ENCODE measurements at regions not wholly inside any gene's neighbourhood (a gene's known extent, or its start where the extent isn't known, plus 50 kb on each side); places are given as distances from the start of the nearest gene placed in this dataset.
A peak's percentile ranks its signal among the peaks of the same experiment; 100 is the strongest.

DNA sequence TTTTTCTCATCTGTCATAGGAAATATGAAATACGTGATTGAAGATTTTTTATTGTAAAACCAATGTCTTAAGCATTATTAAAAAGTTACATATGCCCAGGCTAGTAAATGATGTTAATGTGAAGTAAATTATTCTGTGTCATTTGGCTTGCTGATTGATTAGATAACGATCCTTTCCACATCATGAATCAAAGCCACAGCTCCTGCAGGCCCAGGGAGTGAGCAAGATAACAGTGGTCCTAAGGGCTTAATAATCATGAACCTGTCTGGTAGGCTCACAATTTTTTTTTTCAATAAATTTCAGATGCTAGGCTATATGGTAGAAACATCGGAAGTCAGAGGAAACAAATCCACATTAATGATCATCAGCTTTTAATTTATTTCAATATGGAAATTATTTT is 269.0 kb upstream of the SLC10A2 start:
- TF ChIP-seq, protein P1, sequence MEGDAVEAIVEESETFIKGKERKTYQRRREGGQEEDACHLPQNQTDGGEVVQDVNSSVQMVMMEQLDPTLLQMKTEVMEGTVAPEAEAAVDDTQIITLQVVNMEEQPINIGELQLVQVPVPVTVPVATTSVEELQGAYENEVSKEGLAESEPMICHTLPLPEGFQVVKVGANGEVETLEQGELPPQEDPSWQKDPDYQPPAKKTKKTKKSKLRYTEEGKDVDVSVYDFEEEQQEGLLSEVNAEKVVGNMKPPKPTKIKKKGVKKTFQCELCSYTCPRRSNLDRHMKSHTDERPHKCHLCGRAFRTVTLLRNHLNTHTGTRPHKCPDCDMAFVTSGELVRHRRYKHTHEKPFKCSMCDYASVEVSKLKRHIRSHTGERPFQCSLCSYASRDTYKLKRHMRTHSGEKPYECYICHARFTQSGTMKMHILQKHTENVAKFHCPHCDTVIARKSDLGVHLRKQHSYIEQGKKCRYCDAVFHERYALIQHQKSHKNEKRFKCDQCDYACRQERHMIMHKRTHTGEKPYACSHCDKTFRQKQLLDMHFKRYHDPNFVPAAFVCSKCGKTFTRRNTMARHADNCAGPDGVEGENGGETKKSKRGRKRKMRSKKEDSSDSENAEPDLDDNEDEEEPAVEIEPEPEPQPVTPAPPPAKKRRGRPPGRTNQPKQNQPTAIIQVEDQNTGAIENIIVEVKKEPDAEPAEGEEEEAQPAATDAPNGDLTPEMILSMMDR (conservative IDR thresholded peaks at IDR 0.05; ENCODE audit: low read depth, low read length): no peak
- no peak for DNase-seq (ENCODE audit: low read depth)
- no peak overlapping the region for H3K4me3 ChIP-seq (ENCODE audit: low read length)

DNA sequence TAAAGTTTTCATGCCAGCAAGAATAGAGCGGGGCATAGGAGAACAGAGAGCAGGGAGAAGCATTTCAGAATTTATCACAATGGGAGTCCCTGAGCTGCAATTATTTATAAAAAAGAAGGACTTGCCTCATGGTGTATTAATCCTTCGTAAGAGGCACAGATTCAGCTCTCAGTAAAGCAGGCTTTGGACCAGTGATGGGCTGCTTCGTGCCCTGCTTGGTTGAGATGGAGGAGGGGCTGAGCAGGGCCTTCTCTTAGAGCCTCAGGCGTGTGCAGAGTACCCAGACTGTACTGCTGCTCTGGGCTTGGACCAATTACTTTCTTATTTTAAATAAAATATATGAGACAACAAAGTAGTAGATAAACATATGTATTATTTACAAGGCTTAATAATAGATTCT is 265.7 kb upstream of the SLC10A2 start:
- no peak for DNase-seq (ENCODE audit: low read depth)
- no peak overlapping the region for H3K4me3 ChIP-seq (ENCODE audit: low read length)
- TF ChIP-seq, protein P1 (conservative IDR thresholded peaks at IDR 0.05; ENCODE audit: low read depth, low read length): no peak

DNA sequence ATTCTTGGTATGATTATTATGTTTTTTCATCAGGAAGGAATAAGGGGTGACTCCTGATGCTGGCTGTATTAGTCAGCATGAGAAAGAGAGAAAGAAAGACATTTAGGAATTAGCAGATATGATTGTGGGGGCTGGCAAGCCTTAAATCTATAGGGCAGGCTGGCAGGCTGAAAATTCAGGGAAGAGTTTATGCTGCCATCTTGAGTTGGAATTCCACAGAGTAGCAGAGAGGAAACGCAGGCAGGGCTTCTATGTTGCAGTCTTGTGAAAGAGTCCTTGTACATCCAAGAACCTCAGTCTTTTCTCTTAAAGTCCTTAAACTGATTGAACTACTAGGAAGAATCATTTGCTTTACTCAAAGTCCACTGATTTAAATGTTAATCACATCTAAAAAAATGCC is 262.7 kb upstream of the SLC10A2 start:
- DNase-seq (ENCODE audit: low read depth): no peak
- H3K4me3 ChIP-seq (ENCODE audit: low read length): no peak overlapping the region

DNA sequence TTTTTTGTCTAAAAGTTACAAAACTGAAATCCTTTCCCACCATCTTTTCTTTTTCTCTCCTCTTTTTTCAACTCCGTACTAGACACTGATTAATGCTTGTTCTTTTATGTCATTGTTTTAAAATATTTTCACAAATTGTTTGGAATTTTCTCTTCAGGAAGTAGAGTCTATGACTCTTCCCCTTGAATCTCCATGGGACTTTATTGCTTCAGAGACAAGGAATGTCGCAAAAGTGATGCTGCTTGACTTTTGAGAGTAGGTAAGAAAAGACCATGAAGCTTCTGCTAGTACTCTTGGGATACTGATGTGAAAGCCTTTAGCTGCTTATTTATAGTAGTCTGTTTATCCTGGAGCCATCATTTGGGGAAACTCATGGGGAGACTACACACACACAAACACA is 260.1 kb upstream of the SLC10A2 start:
- no peak for DNase-seq (ENCODE audit: low read depth)
- no peak overlapping the region for H3K4me3 ChIP-seq (ENCODE audit: low read length)
- TF ChIP-seq, protein P1 (conservative IDR thresholded peaks at IDR 0.05; ENCODE audit: low read depth, low read length): no peak

More for the DNA sequence above, 262.7 kb upstream of the SLC10A2 start:
- TF ChIP-seq, protein P1 (conservative IDR thresholded peaks at IDR 0.05; ENCODE audit: low read depth, low read length): no peak

DNA sequence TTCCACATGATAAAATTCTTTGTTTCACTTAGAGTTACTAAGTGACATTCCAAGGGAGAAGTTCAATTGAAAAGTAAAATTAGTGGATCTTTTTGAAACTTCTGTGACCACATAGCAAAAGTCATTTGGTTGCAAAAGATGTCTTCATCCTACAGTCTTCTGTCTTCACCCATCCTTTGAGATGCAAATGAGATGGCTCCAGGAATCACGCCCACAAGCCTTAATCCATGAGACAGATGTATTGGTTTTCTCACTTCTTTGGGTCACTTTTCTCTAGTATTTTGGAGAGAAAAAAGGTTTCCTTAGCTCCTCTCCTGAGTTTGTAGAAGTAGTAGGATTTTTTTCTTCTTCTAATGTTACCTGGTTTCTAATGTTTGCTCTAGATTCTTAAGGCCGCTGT is 259.5 kb upstream of the SLC10A2 start:
- TF ChIP-seq, protein P1 (conservative IDR thresholded peaks at IDR 0.05; ENCODE audit: low read depth, low read length): no peak
- no peak overlapping the region for H3K4me3 ChIP-seq (ENCODE audit: low read length)
- DNase-seq (ENCODE audit: low read depth): no peak

DNA sequence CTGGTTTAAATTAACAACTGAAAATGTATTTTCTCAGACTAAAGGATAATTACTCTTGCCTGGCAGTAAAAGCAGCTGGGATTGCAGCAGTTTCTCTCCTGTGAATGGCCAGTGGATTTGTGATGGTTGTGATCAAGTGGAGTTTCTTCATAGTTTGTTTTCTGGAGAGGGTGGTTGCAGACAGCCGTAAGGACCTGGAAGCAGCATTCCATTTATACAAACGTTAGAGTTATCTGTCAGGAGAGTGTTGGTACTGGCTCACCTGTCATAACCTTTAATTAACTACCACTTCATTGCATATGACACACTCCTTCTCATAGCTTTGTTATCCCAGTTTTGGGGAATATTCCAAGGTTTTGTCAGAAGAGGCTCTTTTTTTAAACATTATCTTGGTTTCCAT is 258.4 kb upstream of the SLC10A2 start:
- TF ChIP-seq, protein P1 (conservative IDR thresholded peaks at IDR 0.05; ENCODE audit: low read depth, low read length): no peak
- no peak for DNase-seq (ENCODE audit: low read depth)
- H3K4me3 ChIP-seq (ENCODE audit: low read length): no peak overlapping the region

DNA sequence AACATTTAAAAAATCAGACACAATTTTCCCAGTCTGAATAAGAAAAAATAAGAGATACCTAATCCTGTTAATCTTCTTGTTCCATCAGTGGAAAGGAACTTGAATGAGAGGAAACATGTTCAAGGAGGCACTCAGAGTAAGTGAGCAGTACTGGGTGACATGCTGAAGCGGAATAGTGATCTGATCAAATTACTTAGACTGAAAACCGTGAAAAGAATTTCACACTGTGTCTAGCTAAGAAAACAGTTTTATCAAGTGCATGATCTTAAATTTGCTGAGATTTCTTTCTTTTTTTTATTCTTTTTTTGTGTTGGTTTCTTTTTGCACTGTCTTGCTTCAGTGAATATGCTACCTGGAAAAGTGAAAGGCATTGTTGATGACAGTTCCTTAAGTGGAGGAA is 249.5 kb upstream of the SLC10A2 start:
- peak; percentile 14 for DNase-seq (ENCODE audit: low read depth)
- TF ChIP-seq, protein P1 (conservative IDR thresholded peaks at IDR 0.05; ENCODE audit: low read depth, low read length): no peak
- no peak overlapping the region for H3K4me3 ChIP-seq (ENCODE audit: low read length)

Data from retinal pigment epithelial cell (primary cell).